Left lobe of liver (tissue), 2 donors: ENCODE measurements at regions not wholly inside any gene's neighbourhood (a gene's known extent, or its start where the extent isn't known, plus 50 kb on each side); places are given as distances from the start of the nearest gene placed in this dataset.

Source experiments
- ATAC-seq: fragments of 200-7000 bp; cut with Tn5 transposase; one replicate; pipeline ENCODE4 v1.9.1; 2020; ENCODE audit warnings: mild to moderate bottlenecking, moderate library complexity
- DNase-seq: peaks from one replicate; pipeline ENCODE4 v3.0.0-alpha.2; 2020; ENCODE audit warnings: low spot score
- donor health status: DM: no; HTN: no; CAD: no; lungs with moderate emphysema.
- donor health status: DM: no; HTN: yes; CAD: no.

- ATAC-seq = no peak
Observed at GRCh38 chr2:62284471-62284870, 88.6 kb downstream of the B3GNT2 start.

DNA sequence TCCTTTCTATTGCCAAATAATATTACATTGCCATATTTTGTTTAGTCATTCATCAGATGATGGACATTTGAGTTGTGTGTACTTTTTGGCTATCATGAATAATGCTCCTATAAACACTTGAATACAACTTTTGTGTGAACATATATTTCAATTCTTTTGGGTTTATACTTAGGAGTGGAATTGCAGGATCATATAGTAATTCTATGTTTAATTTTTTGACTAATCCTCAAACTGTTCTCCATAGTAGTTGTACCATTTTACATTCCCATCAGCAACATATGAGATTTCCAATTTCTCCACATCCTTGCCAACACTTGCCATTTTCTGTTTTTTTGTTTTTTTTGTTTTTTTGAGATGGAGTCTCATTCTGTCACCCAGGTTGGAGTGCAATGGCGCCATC, 87.2 kb downstream of the B3GNT2 start:
- no peak for ATAC-seq
- DNase-seq = no peak

More at GRCh38 chr2:62284471-62284870, 88.6 kb downstream of the B3GNT2 start:
- DNase-seq = no peak

DNA sequence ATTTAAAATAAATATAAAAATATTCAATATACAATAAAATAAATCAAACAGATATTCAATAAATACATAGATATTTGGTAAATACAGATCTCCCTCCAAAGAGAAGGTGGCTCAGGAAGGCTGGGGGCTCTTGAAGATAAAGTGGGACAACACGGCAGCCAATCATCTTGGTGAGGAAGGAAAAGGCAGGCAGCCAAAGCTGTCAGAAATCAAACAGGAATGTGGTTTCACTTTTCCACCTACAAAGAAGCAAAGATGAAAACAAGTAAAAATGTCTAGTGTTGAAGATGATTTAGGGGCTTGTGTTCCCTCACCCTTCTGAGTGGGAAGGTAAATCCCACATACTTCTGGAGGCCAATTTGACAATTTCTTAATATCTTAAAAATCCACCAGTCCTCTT, 85.7 kb downstream of the B3GNT2 start:
- no peak for DNase-seq
- ATAC-seq = no peak

DNA sequence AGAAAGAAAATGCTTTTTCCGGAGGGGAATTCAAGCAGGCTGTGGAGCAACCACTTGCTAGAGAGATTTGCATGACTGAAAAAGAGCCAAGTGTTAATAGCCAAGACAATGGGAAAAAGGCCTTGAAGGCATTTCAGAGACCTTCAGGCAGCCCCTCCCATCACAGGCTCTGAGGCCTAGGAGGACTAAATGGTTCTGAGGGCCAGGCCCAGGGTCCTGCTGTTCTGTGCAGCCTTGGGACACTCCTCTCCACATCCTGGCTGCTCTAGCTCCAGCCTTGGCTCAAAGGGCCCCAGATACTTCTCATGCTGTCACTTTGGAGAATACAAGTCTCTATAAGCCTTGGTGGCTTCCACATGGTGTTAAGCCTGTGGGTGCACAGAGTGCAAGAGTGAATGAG, 81.8 kb downstream of the B3GNT2 start:
- ATAC-seq (no peak), DNase-seq (no peak)
